DOHH2 (cell line): ENCODE measurements at regions not wholly inside any gene's neighbourhood (a gene's known extent, or its start where the extent isn't known, plus 50 kb on each side); places are given as distances from the start of the nearest gene placed in this dataset.

Source experiments
- H3F3A ChIP-seq: fragments of 200-600 bp; sonication (generic), shearing (Covaris generic); 2 replicates; pipeline ENCODE4 v1.6.0; 2016; ENCODE audit warnings: antibody characterized with exemption, mild to moderate bottlenecking; ENCODE audit not compliant: control insufficient read depth, insufficient read depth
- H3K27ac ChIP-seq: fragments of 200-600 bp; sonication (generic); 2 replicates; pipeline ENCODE4 v1.5.1; 2014; ENCODE audit warnings: low read depth, mild to moderate bottlenecking, low read length, moderate library complexity
- H3K27me3 ChIP-seq: fragments of 200-600 bp; sonication (generic); 2 replicates; pipeline ENCODE4 v1.6.1; 2014; ENCODE audit warnings: mild to moderate bottlenecking, low read length, mixed read lengths; ENCODE audit not compliant: control insufficient read depth
- H3K36me3 ChIP-seq: fragments of 200-600 bp; sonication (generic); 2 replicates; pipeline ENCODE4 v1.6.1; 2014; ENCODE audit warnings: mild to moderate bottlenecking, low read length, moderate library complexity, mixed read lengths; ENCODE audit not compliant: control insufficient read depth
- H3K4me1 ChIP-seq: fragments of 200-600 bp; sonication (generic); 2 replicates; pipeline ENCODE4 v1.6.1; 2014; ENCODE audit warnings: mild to moderate bottlenecking, low read length, mixed read lengths; ENCODE audit not compliant: control insufficient read depth
- H3K4me2 ChIP-seq: fragments of 200-600 bp; sonication (generic); 2 replicates; pipeline ENCODE4 v1.6.0; 2014; ENCODE audit warnings: mild to moderate bottlenecking, low read length, moderate library complexity
- H3K4me3 ChIP-seq: fragments of 200-600 bp; sonication (generic); 2 replicates; pipeline ENCODE4 v1.5.1; 2014; ENCODE audit warnings: mild to moderate bottlenecking, low read length, mixed read lengths
- H3K79me2 ChIP-seq: fragments of 200-600 bp; sonication (generic); 2 replicates; pipeline ENCODE4 v1.6.1; 2014; ENCODE audit warnings: mild to moderate bottlenecking, low read length, mixed read lengths; ENCODE audit not compliant: control insufficient read depth
- H3K9me2 ChIP-seq: fragments of 200-600 bp; sonication (generic); replicated peaks from 2 replicates; pipeline ENCODE4 v1.6.1; 2014; ENCODE audit warnings: mild to moderate bottlenecking, low read length, mixed read lengths; ENCODE audit not compliant: control insufficient read depth
- H3K9me3 ChIP-seq: fragments of 200-600 bp; sonication (generic); 2 replicates; pipeline ENCODE4 v1.6.1; 2014; ENCODE audit warnings: antibody characterized with exemption, low read length, mixed read lengths; ENCODE audit not compliant: control insufficient read depth, insufficient read depth
- H4K20me1 ChIP-seq: fragments of 200-600 bp; sonication (generic); 2 replicates; pipeline ENCODE4 v1.6.0; 2014; ENCODE audit warnings: low read depth, mild to moderate bottlenecking, antibody characterized with exemption, low read length, moderate library complexity; ENCODE audit not compliant: control insufficient read depth, insufficient read depth
- EZH2phosphoT487 ChIP-seq: fragments of 200-600 bp; sonication (generic); IDR thresholded peaks from 2 replicates; pipeline ENCODE4 v1.6.1; 2017; ENCODE audit warnings: borderline replicate concordance, mild to moderate bottlenecking, antibody characterized with exemption, low read length, moderate library complexity, mixed read lengths
- TF ChIP-seq, protein P1 (sequence below): fragments of 200-600 bp; sonication (generic); IDR thresholded peaks from one replicate; pipeline ENCODE4 v1.5.1; 2014; ENCODE audit warnings: antibody characterized with exemption, mild to moderate bottlenecking, low read depth, low read length; ENCODE audit not compliant: poor library complexity, severe bottlenecking

- TF ChIP-seq EZH2phosphoT487, result no peak
- TF ChIP-seq, protein P1, sequence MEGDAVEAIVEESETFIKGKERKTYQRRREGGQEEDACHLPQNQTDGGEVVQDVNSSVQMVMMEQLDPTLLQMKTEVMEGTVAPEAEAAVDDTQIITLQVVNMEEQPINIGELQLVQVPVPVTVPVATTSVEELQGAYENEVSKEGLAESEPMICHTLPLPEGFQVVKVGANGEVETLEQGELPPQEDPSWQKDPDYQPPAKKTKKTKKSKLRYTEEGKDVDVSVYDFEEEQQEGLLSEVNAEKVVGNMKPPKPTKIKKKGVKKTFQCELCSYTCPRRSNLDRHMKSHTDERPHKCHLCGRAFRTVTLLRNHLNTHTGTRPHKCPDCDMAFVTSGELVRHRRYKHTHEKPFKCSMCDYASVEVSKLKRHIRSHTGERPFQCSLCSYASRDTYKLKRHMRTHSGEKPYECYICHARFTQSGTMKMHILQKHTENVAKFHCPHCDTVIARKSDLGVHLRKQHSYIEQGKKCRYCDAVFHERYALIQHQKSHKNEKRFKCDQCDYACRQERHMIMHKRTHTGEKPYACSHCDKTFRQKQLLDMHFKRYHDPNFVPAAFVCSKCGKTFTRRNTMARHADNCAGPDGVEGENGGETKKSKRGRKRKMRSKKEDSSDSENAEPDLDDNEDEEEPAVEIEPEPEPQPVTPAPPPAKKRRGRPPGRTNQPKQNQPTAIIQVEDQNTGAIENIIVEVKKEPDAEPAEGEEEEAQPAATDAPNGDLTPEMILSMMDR, result no peak
- Histone ChIP-seq H3K27me3 (no peaks in the 10 kb centered on the region), H3K9me3 (no peaks in the 10 kb centered on the region), H3K4me2 (no peak overlapping the region), H3K9me2 (no peaks in the 10 kb centered on the region), H3K4me1 (no peaks in the 10 kb centered on the region), H3F3A (no peaks in the 10 kb centered on the region), H3K27ac (no peak overlapping the region), H3K79me2 (no peaks in the 10 kb centered on the region), H4K20me1 (no peaks in the 10 kb centered on the region), H3K4me3 (no peak overlapping the region), H3K36me3 (no peaks in the 10 kb centered on the region)
Measured at GRCh38 chr10:29876008-29876555, 183.3 kb downstream of the JCAD start.

DNA sequence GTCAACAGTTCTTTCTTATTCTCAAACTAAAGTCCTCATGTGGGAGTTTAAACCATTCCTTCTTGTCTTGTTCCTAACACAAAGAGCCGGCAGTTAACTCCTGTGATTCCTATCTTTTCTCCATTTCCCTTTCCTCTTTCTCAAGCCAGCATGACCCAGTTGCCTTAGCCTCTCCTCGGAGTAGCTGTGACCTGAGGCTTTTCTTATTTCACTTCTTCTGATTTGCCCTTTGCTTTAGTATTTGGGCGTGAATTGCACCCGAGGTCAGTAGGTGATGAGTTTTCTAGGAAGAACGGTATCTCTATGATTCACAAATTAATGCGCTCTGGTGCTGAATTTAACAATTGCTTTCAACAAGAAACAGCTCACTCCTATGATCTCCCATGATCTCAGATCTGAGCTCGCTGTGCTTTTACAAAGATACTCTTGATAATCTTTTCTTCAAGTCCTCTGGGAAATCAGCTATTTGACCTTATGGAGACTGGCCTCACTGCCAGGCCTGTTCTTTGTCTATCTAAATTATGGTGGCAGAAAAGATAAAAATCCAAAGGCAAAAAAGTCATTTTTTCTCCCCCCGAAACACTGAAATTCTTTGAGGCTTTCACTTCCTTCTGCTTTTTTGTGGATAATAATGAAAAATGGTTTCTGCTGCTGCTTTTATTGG is 184.6 kb downstream of the JCAD start:
- Histone ChIP-seq H3K79me2 (no peaks in the 10 kb centered on the region), H3K27me3 (no peaks in the 10 kb centered on the region), H3F3A (no peaks in the 10 kb centered on the region), H4K20me1 (no peaks in the 10 kb centered on the region), H3K4me3 (no peak overlapping the region), H3K4me2 (no peak overlapping the region), H3K4me1 (no peaks in the 10 kb centered on the region), H3K9me2 (no peaks in the 10 kb centered on the region), H3K9me3 (no peaks in the 10 kb centered on the region), H3K27ac (no peak overlapping the region), H3K36me3 (no peaks in the 10 kb centered on the region)
- no peak for TF ChIP-seq EZH2phosphoT487
- TF ChIP-seq, protein P1, result no peak

DNA sequence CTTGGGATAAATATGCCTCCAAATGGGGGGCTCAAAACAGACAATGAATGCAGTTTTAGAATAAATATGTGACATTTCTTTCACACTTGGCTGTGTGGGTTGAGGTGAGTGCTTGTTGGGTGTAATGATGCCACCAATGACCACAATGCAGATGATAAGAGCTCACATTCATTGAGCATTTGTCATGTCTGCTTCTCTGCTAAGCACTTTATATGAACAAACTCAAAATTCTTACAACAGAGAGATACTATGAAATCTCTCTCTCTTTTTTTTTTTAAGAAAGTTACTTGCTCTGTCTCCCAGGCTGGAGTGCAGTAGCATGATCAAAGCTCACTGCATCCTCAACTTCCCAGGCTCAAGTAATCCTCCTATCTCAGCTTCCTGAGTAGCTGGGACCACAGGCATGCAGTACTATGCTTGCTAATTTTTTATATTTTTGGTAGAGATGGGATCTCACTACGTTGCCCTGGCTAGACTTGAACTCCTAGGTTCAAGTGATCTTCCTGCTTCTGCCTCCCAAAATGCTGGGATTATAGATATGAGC is 185.4 kb downstream of the JCAD start:
- TF ChIP-seq, protein P1, result no peak
- no peak for TF ChIP-seq EZH2phosphoT487
- Histone ChIP-seq H3F3A (no peaks in the 10 kb centered on the region), H3K4me1 (no peaks in the 10 kb centered on the region), H3K36me3 (no peaks in the 10 kb centered on the region), H3K27me3 (no peaks in the 10 kb centered on the region), H3K9me3 (no peaks in the 10 kb centered on the region), H3K9me2 (no peaks in the 10 kb centered on the region), H3K4me3 (no peak overlapping the region), H3K4me2 (no peak overlapping the region), H3K27ac (no peak overlapping the region), H3K79me2 (no peaks in the 10 kb centered on the region), H4K20me1 (no peaks in the 10 kb centered on the region)
